Ishikawa (cell line): ENCODE measurements at regions not wholly inside any gene's neighbourhood (a gene's known extent, or its start where the extent isn't known, plus 50 kb on each side); places are given as distances from the start of the nearest gene placed in this dataset.

ENCODE experiments used
- CEBPB ChIP-seq: IDR thresholded peaks from 2 replicates; pipeline ENCODE4 v1.6.1; 2012
- CREB1 ChIP-seq: IDR thresholded peaks from 2 replicates; pipeline ENCODE4 v1.6.1; 2012; ENCODE audit warnings: low read depth
- EGR1 ChIP-seq: IDR thresholded peaks from 2 replicates; pipeline ENCODE4 v1.6.1; 2012
- EP300 ChIP-seq: IDR thresholded peaks from 2 replicates; pipeline ENCODE4 v1.6.1; 2012; ENCODE audit warnings: borderline replicate concordance
- FOXM1 ChIP-seq: IDR thresholded peaks from 2 replicates; pipeline ENCODE4 v1.6.1; 2012; ENCODE audit warnings: low read depth, borderline replicate concordance
- NFIC ChIP-seq: IDR thresholded peaks from 2 replicates; pipeline ENCODE4 v1.6.1; 2012
- RAD21 ChIP-seq: IDR thresholded peaks from 2 replicates; pipeline ENCODE4 v1.6.1; 2012; ENCODE audit warnings: low read depth
- TAF1 ChIP-seq: IDR thresholded peaks from 2 replicates; pipeline ENCODE4 v1.6.1; 2012; ENCODE audit warnings: low read depth, mild to moderate bottlenecking
- TCF12 ChIP-seq: IDR thresholded peaks from 2 replicates; pipeline ENCODE4 v1.6.1; 2012; ENCODE audit warnings: low read depth
- TEAD4 ChIP-seq: IDR thresholded peaks from 2 replicates; pipeline ENCODE4 v1.6.1; 2012
- YY1 ChIP-seq: IDR thresholded peaks from 2 replicates; pipeline ENCODE4 v1.6.1; 2012; ENCODE audit warnings: low read depth
- ZBTB7A ChIP-seq: IDR thresholded peaks from 2 replicates; pipeline ENCODE4 v1.6.1; 2012; ENCODE audit warnings: low read depth
- TF ChIP-seq, protein P1 (sequence below): IDR thresholded peaks from 2 replicates; pipeline ENCODE4 v1.6.1; 2012
- TF ChIP-seq, protein P2 (sequence below): IDR thresholded peaks from 2 replicates; pipeline ENCODE4 v1.6.1; 2012; ENCODE audit warnings: low read depth, mild to moderate bottlenecking
- TF ChIP-seq, protein P3 (sequence below): IDR thresholded peaks from 2 replicates; pipeline ENCODE4 v1.6.1; 2012

DNA sequence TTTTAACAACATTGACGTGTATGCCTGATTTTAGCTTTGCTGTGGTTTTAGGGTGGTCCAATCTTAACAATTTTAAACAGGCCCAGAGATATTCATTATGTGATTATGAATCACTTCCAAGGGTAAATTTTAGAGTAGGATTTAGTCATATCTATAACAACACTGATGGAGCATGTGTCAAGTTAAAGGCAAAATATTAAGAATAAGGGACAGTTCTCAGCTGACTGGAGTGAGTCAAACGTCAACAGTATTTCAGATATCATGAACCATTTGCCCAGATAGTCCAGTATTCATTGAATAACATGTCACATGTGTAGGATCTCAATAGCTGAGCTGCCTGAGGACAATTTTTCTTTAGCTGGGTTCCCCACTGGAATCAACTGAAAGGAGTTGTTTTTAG lies 61.3 kb upstream of the VCX2 start:
- TF ChIP-seq TEAD4: no peak
- TF ChIP-seq TCF12: no peak
- no peak for TF ChIP-seq YY1
- TF ChIP-seq CREB1: no peak
- TF ChIP-seq CEBPB: no peak
- no peak for TF ChIP-seq NFIC
- no peak for TF ChIP-seq TAF1
- TF ChIP-seq, protein P1, sequence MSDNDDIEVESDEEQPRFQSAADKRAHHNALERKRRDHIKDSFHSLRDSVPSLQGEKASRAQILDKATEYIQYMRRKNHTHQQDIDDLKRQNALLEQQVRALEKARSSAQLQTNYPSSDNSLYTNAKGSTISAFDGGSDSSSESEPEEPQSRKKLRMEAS: no peak
- TF ChIP-seq, protein P2, sequence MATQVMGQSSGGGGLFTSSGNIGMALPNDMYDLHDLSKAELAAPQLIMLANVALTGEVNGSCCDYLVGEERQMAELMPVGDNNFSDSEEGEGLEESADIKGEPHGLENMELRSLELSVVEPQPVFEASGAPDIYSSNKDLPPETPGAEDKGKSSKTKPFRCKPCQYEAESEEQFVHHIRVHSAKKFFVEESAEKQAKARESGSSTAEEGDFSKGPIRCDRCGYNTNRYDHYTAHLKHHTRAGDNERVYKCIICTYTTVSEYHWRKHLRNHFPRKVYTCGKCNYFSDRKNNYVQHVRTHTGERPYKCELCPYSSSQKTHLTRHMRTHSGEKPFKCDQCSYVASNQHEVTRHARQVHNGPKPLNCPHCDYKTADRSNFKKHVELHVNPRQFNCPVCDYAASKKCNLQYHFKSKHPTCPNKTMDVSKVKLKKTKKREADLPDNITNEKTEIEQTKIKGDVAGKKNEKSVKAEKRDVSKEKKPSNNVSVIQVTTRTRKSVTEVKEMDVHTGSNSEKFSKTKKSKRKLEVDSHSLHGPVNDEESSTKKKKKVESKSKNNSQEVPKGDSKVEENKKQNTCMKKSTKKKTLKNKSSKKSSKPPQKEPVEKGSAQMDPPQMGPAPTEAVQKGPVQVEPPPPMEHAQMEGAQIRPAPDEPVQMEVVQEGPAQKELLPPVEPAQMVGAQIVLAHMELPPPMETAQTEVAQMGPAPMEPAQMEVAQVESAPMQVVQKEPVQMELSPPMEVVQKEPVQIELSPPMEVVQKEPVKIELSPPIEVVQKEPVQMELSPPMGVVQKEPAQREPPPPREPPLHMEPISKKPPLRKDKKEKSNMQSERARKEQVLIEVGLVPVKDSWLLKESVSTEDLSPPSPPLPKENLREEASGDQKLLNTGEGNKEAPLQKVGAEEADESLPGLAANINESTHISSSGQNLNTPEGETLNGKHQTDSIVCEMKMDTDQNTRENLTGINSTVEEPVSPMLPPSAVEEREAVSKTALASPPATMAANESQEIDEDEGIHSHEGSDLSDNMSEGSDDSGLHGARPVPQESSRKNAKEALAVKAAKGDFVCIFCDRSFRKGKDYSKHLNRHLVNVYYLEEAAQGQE: no peak
- TF ChIP-seq, protein P3, sequence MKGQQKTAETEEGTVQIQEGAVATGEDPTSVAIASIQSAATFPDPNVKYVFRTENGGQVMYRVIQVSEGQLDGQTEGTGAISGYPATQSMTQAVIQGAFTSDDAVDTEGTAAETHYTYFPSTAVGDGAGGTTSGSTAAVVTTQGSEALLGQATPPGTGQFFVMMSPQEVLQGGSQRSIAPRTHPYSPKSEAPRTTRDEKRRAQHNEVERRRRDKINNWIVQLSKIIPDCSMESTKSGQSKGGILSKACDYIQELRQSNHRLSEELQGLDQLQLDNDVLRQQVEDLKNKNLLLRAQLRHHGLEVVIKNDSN: no peak
- TF ChIP-seq ZBTB7A: no peak
- TF ChIP-seq RAD21: no peak
- no peak for TF ChIP-seq EGR1
- TF ChIP-seq FOXM1: no peak
- no peak for TF ChIP-seq EP300

DNA sequence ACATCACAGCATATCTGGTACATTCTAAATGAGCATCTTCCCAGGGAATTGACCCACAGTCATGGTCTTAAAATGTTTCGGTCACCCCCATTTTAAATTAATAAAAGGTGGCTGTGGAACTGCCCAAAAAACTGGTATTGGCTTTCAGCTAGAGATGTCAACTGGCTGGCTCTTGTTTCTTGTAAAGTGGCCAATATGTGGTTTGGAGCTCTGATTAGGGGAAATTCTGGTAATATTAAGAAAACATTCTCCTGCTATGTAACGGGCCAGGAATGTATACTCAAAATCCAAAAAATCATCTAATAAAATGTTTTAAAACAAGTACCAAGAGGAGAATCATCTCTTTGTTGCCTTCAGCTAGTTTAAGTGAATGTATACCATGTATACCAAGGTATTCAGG lies 62.0 kb upstream of the VCX2 start:
- TF ChIP-seq, protein P2: no peak
- no peak for TF ChIP-seq YY1
- no peak for TF ChIP-seq TEAD4
- TF ChIP-seq NFIC: no peak
- TF ChIP-seq ZBTB7A: no peak
- TF ChIP-seq CEBPB: no peak
- TF ChIP-seq EGR1: no peak
- no peak for TF ChIP-seq CREB1
- no peak for TF ChIP-seq FOXM1

DNA sequence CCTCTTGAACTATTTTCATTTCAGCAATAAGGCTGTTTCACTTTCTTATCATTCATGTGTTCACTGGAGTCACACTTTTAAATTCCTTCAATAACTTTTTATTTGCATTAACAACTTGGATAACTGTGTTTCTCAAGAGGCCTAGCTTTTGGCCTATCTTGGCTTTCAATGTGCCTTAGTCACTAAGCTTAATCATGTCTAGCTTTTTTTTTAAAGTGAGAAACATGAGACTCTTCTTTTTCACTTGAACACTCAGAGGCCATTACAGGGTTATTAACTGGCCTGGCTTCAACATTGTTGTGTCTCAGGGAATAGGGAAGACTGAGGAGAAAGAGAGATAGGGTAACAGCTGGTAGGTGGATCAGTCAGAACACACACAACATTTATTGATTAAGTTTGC lies 64.0 kb upstream of the VCX2 start:
- TF ChIP-seq FOXM1 (no peak), EGR1 (no peak), CEBPB (no peak)
- TF ChIP-seq, protein P1: no peak

DNA sequence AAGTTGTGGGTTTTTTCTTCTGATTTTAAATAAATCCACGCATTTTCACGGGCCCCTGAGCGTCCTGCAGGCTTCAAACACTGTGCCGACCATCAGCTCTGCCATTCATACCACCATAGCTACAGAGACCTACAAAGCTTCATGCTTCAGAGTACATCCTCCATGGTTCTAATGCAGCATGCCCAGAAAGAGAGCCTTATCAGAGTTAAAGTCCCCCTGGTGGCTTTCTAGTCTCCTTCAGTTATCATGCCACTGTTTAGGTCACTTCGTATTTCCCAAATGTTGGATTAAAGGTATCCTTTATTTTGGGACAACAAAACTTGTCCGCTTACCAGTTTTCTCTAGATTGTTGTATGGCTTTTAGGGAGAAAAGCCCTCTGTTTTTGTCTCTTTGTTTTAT lies 66.7 kb upstream of the VCX2 start:
- TF ChIP-seq, protein P2: no peak
- no peak for TF ChIP-seq TEAD4

DNA sequence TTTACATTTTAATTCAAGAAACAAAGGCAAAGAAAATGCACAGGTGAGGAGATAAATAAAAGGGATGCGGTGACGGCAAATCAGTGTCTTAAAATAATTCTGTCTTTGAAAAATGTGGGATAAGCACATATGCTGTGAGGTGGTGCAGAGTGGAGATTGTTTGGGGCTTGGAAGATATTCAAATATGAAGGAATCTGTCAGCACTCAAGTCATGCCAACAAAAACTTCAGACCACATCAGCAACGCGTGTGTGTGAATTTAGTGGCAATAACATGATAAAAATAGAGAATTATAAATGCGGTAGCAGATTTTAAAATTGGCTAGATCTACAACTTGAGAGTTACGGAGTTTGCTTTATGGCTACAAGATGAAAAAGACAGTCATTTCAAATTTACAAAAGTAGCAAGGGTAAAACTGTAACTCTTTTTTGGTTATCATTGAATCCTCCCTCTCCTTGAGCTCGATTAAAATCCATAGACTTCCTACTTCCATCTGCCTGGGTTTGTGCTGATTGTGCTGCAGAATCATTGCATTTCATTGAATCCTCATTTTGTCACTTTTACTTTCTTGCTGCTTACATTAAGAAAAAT lies 71.5 kb upstream of the VCX2 start:
- TF ChIP-seq TEAD4: no peak
- no peak for TF ChIP-seq TCF12
- TF ChIP-seq, protein P1: no peak

DNA sequence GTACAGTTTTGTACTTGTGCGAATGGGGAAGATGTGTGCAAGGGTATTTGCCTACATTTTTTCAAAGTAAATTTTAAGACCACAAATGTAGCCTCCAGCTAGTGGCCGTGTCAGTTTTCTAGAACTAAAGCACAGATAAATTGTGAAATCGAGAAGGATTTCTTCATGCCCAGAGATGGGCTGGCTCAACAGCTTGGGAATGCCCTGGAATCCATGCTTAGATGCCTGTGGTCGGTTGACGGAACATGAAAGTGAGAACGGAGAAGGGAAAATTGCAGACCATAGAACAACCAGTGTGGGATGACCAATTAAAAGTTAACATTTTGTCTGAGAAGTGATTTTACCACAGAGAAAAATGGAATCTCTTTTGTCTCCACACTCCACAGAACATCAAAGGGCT lies 73.2 kb upstream of the VCX2 start:
- TF ChIP-seq NFIC: no peak
- no peak for TF ChIP-seq RAD21
- no peak for TF ChIP-seq FOXM1
- TF ChIP-seq EP300: no peak
- no peak for TF ChIP-seq EGR1
- no peak for TF ChIP-seq TEAD4
- TF ChIP-seq CREB1: no peak
- TF ChIP-seq YY1: no peak
- TF ChIP-seq, protein P1: no peak
- TF ChIP-seq, protein P3: no peak
- TF ChIP-seq ZBTB7A: no peak
- TF ChIP-seq, protein P2: no peak
- TF ChIP-seq CEBPB: no peak
- no peak for TF ChIP-seq TAF1
- no peak for TF ChIP-seq TCF12
